Mesendoderm (in vitro differentiated cells): ENCODE measurements at regions not wholly inside any gene's neighbourhood (a gene's known extent, or its start where the extent isn't known, plus 50 kb on each side); places are given as distances from the start of the nearest gene placed in this dataset.

Experiments used
- DNase-seq: peaks from one replicate; pipeline ENCODE4 v3.0.0; 2013
- H2AK5ac ChIP-seq: 2 replicates; pipeline ENCODE4 v1.6.1; 2013; ENCODE audit warnings: low read length, inconsistent platforms
- H2BK120ac ChIP-seq: 2 replicates; pipeline ENCODE4 v1.6.1; 2013; ENCODE audit warnings: low read depth, mild to moderate bottlenecking, low read length, moderate library complexity, mixed read lengths
- H2BK15ac ChIP-seq: replicated peaks from 2 replicates; pipeline ENCODE4 v1.6.1; 2013; ENCODE audit warnings: low read depth, mild to moderate bottlenecking, moderate library complexity
- H2BK5ac ChIP-seq: 2 replicates; pipeline ENCODE4 v1.6.1; 2013; ENCODE audit warnings: low read length, inconsistent platforms
- H3K18ac ChIP-seq: 2 replicates; pipeline ENCODE4 v1.6.1; 2013; ENCODE audit warnings: mild to moderate bottlenecking, low read length, mixed read lengths
- H3K23ac ChIP-seq: one replicate; pipeline ENCODE4 v1.6.1; 2013; ENCODE audit warnings: low read length
- H3K27ac ChIP-seq: 2 replicates; pipeline ENCODE4 v1.5.1; 2013; ENCODE audit warnings: low read depth, mild to moderate bottlenecking, inconsistent platforms, low read length, moderate library complexity
- H3K27me3 ChIP-seq: 2 replicates; pipeline ENCODE4 v1.6.1; 2013; ENCODE audit warnings: low read length, control low read depth, mild to moderate bottlenecking, inconsistent platforms; ENCODE audit not compliant: insufficient read depth, poor library complexity
- H3K36me3 ChIP-seq: 2 replicates; pipeline ENCODE4 v1.6.1; 2013; ENCODE audit warnings: low read length, inconsistent platforms; ENCODE audit not compliant: control insufficient read depth, insufficient read depth
- H3K4ac ChIP-seq: one replicate; pipeline ENCODE4 v1.6.1; 2013; ENCODE audit warnings: low read depth, mild to moderate bottlenecking, low read length, moderate library complexity
- H3K4me1 ChIP-seq: 2 replicates; pipeline ENCODE4 v1.6.1; 2013; ENCODE audit warnings: low read depth, low read length, inconsistent platforms; ENCODE audit not compliant: control insufficient read depth
- H3K4me2 ChIP-seq: 2 replicates; pipeline ENCODE4 v1.6.1; 2013; ENCODE audit warnings: low read length
- H3K4me3 ChIP-seq: 2 replicates; pipeline ENCODE4 v1.5.1; 2013; ENCODE audit warnings: mild to moderate bottlenecking, low read length
- H3K56ac ChIP-seq: one replicate; pipeline ENCODE4 v1.6.1; 2013; ENCODE audit warnings: low read length
- H3K79me1 ChIP-seq: 2 replicates; pipeline ENCODE4 v1.6.1; 2013; ENCODE audit warnings: low read length, inconsistent platforms
- H3K79me2 ChIP-seq: 2 replicates; pipeline ENCODE4 v1.6.1; 2013; ENCODE audit warnings: mild to moderate bottlenecking, low read length; ENCODE audit not compliant: control insufficient read depth, insufficient read depth
- H3K9ac ChIP-seq: 2 replicates; pipeline ENCODE4 v1.6.1; 2013; ENCODE audit warnings: low read length, inconsistent platforms
- H4K5ac ChIP-seq: one replicate; pipeline ENCODE4 v1.6.1; 2013; ENCODE audit warnings: low read length
- H4K8ac ChIP-seq: one replicate; pipeline ENCODE4 v1.6.1; 2013; ENCODE audit warnings: low read depth, mild to moderate bottlenecking, control low read depth, low read length, moderate library complexity
- WGBS: extraction: QIAGEN DNeasy Blood & Tissue Kit; methylation state at CpG from one replicate; pipeline ENCODE4 v1.1.7; 2013; ENCODE audit warnings: low lambda C conversion rate, missing lambda C conversion rate; ENCODE audit not compliant: insufficient coverage; ENCODE audit errors: extremely low coverage; 5-methylcytosine and 5-hydroxymethylcytosine counted together

- H3K4me2 ChIP-seq = no peak overlapping the region
- no peak overlapping the region for H2AK5ac ChIP-seq
- H3K27me3 ChIP-seq = no peaks in the 10 kb centered on the region
- no peak overlapping the region for H3K23ac ChIP-seq
- H2BK120ac ChIP-seq = no peak overlapping the region
- no peak overlapping the region for H2BK5ac ChIP-seq
- H3K36me3 ChIP-seq = no peaks in the 10 kb centered on the region
- no peak overlapping the region for H3K18ac ChIP-seq
- H3K79me2 ChIP-seq = no peaks in the 10 kb centered on the region
- H4K8ac ChIP-seq = no peak overlapping the region
- no CpG with 5 or more reads among the region's 28 CpGs for WGBS
- no peak overlapping the region for H2BK15ac ChIP-seq
- no peak overlapping the region for H3K9ac ChIP-seq
- no peaks in the 10 kb centered on the region for H3K79me1 ChIP-seq
- no peak overlapping the region for H3K4me3 ChIP-seq
- H3K56ac ChIP-seq = no peak overlapping the region
- DNase-seq = no peak
- no peak overlapping the region for H3K4ac ChIP-seq
- H3K27ac ChIP-seq = no peak overlapping the region
- H4K5ac ChIP-seq = no peak overlapping the region
- H3K4me1 ChIP-seq = no peaks in the 10 kb centered on the region
Measured at GRCh38 chr6:170187669-170188566, 103.0 kb downstream of the DLL1 start.

DNA sequence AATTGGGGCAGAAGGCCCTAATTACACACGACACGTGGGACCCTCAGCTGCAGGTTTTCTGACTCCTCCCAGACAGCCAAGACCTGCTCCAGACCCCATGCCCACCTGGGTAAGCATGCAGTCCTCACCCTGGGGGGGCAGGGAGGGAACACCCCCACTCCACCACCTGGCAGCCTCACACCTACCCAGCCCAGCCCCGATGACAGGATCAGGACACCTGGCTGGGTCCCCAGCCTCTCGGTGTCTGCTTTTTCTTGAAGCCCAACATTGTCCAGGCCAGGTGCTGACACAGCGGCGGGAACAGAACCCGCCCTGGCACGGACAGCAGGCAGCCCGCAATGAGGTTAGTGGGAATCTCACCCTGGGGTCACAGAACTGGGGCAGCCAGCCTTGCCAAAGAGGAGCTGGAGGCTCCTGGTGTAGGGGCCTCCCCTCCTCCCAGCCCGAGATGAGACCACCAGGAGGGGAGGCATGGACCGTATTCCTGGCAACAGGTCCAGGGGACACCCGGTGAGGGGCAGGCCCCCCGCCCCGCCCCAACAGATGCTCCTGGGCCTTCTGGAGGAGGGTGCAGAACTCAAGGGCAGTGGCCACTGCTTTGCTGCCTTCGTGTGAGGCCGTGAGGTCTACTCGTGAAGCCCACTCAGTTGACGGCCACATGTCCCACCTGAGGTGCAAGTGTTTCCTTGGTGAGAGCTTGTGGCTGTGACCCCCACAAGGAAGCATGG, 103.8 kb downstream of the DLL1 start:
- no peak overlapping the region for H3K56ac ChIP-seq
- no peak overlapping the region for H2AK5ac ChIP-seq
- H3K23ac ChIP-seq = no peak overlapping the region
- H3K4me3 ChIP-seq = no peak overlapping the region
- no peak overlapping the region for H2BK5ac ChIP-seq
- no peak overlapping the region for H2BK120ac ChIP-seq
- H3K27me3 ChIP-seq = no peaks in the 10 kb centered on the region
- H3K18ac ChIP-seq = no peak overlapping the region
- H3K9ac ChIP-seq = no peak overlapping the region
- H2BK15ac ChIP-seq = no peak overlapping the region
- no CpG with 5 or more reads among the region's 18 CpGs for WGBS
- no peak overlapping the region for H3K4ac ChIP-seq
- H4K8ac ChIP-seq = no peak overlapping the region
- DNase-seq = no peak
- H3K79me2 ChIP-seq = no peaks in the 10 kb centered on the region
- H3K27ac ChIP-seq = no peak overlapping the region
- H3K4me1 ChIP-seq = no peaks in the 10 kb centered on the region
- H3K4me2 ChIP-seq = no peak overlapping the region
- H3K79me1 ChIP-seq = no peaks in the 10 kb centered on the region
- no peaks in the 10 kb centered on the region for H3K36me3 ChIP-seq
- no peak overlapping the region for H4K5ac ChIP-seq

DNA sequence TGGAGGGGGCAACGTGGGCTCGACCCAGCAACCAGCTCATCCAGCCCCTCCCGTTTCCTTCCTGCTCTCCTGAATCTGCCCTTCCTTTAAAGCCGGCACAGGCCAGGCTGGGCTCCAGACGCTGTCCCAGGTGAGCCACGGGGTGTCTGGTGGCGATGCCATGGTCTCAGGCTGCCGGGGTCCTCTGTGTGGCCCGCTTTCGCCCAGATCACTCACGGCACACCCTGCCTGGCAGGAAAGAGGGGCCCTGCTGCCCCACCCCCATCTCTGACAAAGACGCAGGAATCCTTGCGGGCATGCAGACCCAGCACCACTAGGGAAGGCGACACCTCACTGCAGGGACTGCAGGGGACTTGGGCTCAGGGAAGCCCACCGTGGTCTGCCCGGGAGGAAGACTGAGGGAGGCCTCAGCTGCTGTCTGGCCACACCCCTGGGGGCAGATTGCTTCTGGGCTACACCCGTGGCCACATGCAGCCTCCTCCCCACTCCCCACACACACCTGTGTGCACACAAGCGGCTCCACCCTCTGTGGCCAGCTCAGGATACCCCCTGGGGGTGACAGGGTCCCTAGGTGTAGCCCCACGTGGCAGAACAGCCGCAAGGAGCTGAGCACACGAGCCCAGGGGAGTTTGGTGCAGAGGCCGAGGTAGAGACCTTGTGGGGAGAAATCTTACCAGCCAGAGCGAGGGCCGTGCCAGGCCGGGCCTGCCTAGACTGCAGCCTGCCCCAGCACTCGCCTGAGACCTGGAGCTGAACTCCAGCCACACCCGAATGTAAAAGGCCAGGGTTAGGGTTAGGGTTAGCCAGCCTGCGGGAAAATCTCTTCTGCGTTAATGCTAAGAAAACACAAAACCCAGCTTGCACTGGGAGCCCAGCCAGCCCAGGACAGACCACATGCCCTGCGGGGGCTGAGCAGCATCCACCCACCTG, 104.6 kb downstream of the DLL1 start:
- no peak overlapping the region for H2BK120ac ChIP-seq
- no peak overlapping the region for H3K4ac ChIP-seq
- no peak overlapping the region for H2BK15ac ChIP-seq
- H3K9ac ChIP-seq = no peak overlapping the region
- H3K23ac ChIP-seq = no peak overlapping the region
- H2AK5ac ChIP-seq = no peak overlapping the region
- H3K4me1 ChIP-seq = no peaks in the 10 kb centered on the region
- no peaks in the 10 kb centered on the region for H3K79me2 ChIP-seq
- H3K56ac ChIP-seq = no peak overlapping the region
- H3K36me3 ChIP-seq = no peaks in the 10 kb centered on the region
- WGBS = no CpG with 5 or more reads among the region's 30 CpGs
- no peak overlapping the region for H4K5ac ChIP-seq
- H3K27ac ChIP-seq = no peak overlapping the region
- H3K18ac ChIP-seq = no peak overlapping the region
- no peak overlapping the region for H4K8ac ChIP-seq
- H2BK5ac ChIP-seq = no peak overlapping the region
- H3K27me3 ChIP-seq = no peaks in the 10 kb centered on the region
- H3K4me2 ChIP-seq = no peak overlapping the region
- no peaks in the 10 kb centered on the region for H3K79me1 ChIP-seq
- DNase-seq = no peak
- no peak overlapping the region for H3K4me3 ChIP-seq

GRCh38 chr6:170185175-170185978, 105.5 kb downstream of the DLL1 start:
- Histone ChIP-seq H3K23ac (no peak overlapping the region), H4K5ac (no peak overlapping the region), H3K9ac (no peak overlapping the region), H3K27me3 (no peaks in the 10 kb centered on the region), H3K18ac (no peak overlapping the region), H3K36me3 (no peaks in the 10 kb centered on the region), H3K79me1 (no peaks in the 10 kb centered on the region), H3K4me2 (no peak overlapping the region), H4K8ac (no peak overlapping the region), H2BK15ac (no peak overlapping the region), H3K4me1 (no peaks in the 10 kb centered on the region), H3K27ac (no peak overlapping the region), H3K79me2 (no peaks in the 10 kb centered on the region), H3K56ac (no peak overlapping the region), H2BK120ac (no peak overlapping the region), H2BK5ac (no peak overlapping the region), H2AK5ac (no peak overlapping the region), H3K4ac (no peak overlapping the region), H3K4me3 (no peak overlapping the region)
- DNase-seq = no peak
- WGBS = no CpG with 5 or more reads among the region's 29 CpGs

DNA sequence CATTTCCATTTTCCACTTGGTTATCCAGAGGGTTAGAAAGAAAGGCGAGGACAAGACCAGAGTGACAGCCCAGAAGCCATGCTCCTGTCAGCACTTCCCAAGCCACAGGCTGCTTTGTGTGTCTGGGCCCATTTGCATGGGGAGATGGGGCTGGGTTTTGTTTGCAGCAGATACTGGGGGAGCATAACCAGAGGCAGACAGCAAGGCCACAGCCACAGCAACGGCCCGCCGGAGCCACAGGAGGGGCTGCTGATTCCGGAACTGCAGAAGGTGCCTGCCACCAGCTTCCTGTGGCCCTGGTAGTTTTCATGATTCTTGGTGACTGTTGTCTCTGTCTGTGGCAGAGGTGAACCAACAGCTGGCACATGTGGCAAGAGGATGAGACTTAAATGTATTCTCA, 106.6 kb downstream of the DLL1 start:
- H3K56ac ChIP-seq = no peak overlapping the region
- no peak for DNase-seq
- H3K4me3 ChIP-seq = no peak overlapping the region
- no peaks in the 10 kb centered on the region for H3K79me1 ChIP-seq
- no peak overlapping the region for H3K23ac ChIP-seq
- no peak overlapping the region for H4K8ac ChIP-seq
- no peaks in the 10 kb centered on the region for H3K27me3 ChIP-seq
- no CpG with 5 or more reads among the region's 5 CpGs for WGBS
- no peak overlapping the region for H2AK5ac ChIP-seq
- no peaks in the 10 kb centered on the region for H3K36me3 ChIP-seq
- no peak overlapping the region for H2BK120ac ChIP-seq
- H2BK5ac ChIP-seq = no peak overlapping the region
- no peaks in the 10 kb centered on the region for H3K4me1 ChIP-seq
- no peak overlapping the region for H2BK15ac ChIP-seq
- no peak overlapping the region for H3K27ac ChIP-seq
- H3K79me2 ChIP-seq = no peaks in the 10 kb centered on the region
- H3K18ac ChIP-seq = no peak overlapping the region
- H3K9ac ChIP-seq = no peak overlapping the region
- H3K4me2 ChIP-seq = no peak overlapping the region
- H3K4ac ChIP-seq = no peak overlapping the region
- H4K5ac ChIP-seq = no peak overlapping the region
